ENCODE measurements at regions not wholly inside any gene's neighbourhood (a gene's known extent, or its start where the extent isn't known, plus 50 kb on each side); places are given as distances from the start of the nearest gene placed in this dataset.

GRCh38 chr7:21140622-21141021 lies 287.3 kb upstream of the SP4 start:
- no peak for TF ChIP-seq CTCF (IDR thresholded peaks at IDR 0.05; ENCODE audit: poor library complexity)
- TF ChIP-seq EZH2 (IDR thresholded peaks at IDR 0.05; ENCODE audit: borderline replicate concordance) = no peak
